AG04450 (cell line): ENCODE measurements at regions not wholly inside any gene's neighbourhood (a gene's known extent, or its start where the extent isn't known, plus 50 kb on each side); places are given as distances from the start of the nearest gene placed in this dataset.

Source experiments
- CTCF ChIA-PET: fragments of 300-600, 350-600 bp; formaldehyde crosslinking; extraction: SDS; loops from one replicate; lab custom pipeline; 2022; ENCODE audit warnings: antibody characterized with exemption, inconsistent platforms; lab: Charles Lee
- POLR2A ChIA-PET: fragments of 350-600 bp; formaldehyde crosslinking; extraction: SDS; loops from one replicate; lab custom pipeline; 2021; ENCODE audit warnings: antibody characterized with exemption, inconsistent platforms; lab: Yijun Ruan, JAX
- DNase-seq: peaks from one replicate; pipeline ENCODE4 v3.0.0-alpha.2; 2011; ENCODE audit warnings: low read depth, low spot score
- H3K27ac ChIP-seq: one replicate; pipeline ENCODE4 v1.5.1; 2012; ENCODE audit warnings: low read depth, low read length, control low read depth
- H3K27me3 ChIP-seq: one replicate; pipeline ENCODE4 v1.6.0; 2012; ENCODE audit warnings: low read length; ENCODE audit not compliant: control insufficient read depth, insufficient read depth
- H3K4me3 ChIP-seq: 2 replicates; pipeline ENCODE4 v1.5.1; 2011; ENCODE audit warnings: mild to moderate bottlenecking, low read depth, low read length, control low read depth
- H3K9me3 ChIP-seq: 2 replicates; pipeline ENCODE4 v1.5.1; 2012; ENCODE audit warnings: low read length; ENCODE audit not compliant: control insufficient read depth, insufficient read depth
- CTCF ChIP-seq: IDR thresholded peaks from 2 replicates; pipeline ENCODE4 v1.5.1; 2011; ENCODE audit warnings: low read depth, low read length, control low read depth, inconsistent platforms

GRCh38 chr4:89486042-89486441 is 178.4 kb upstream of the GPRIN3 start:
- DNase-seq: no peak

GRCh38 chr4:89483833-89484232 is 176.2 kb upstream of the GPRIN3 start:
- CTCF ChIA-PET: interaction anchor here (0.6 to 1.0 kb wide), 2 partner anchors 307 to 387 kb away, joined by 4 read pairs; no protein-coding TSS in a partner anchor
- no peak for DNase-seq

More at GRCh38 chr4:89486042-89486441, 178.4 kb upstream of the GPRIN3 start:
- TF ChIP-seq CTCF: peak; percentile 59
- POLR2A ChIA-PET: no interaction called here
- peaks cover 6% of the 10 kb centered on the region; the same call in 1 of the 2 replicates for H3K9me3 ChIP-seq
- no peak overlapping the region for H3K4me3 ChIP-seq
- H3K27me3 ChIP-seq: no peaks in the 10 kb centered on the region
- CTCF ChIA-PET: interaction anchor here (0.6 to 4.1 kb wide), 39 partner anchors 8 to 425 kb away, joined by 3 to 72 read pairs (median 4); no protein-coding TSS in a partner anchor
- H3K27ac ChIP-seq: no peak overlapping the region

GRCh38 chr4:89482926-89483595 is 175.5 kb upstream of the GPRIN3 start:
- CTCF ChIA-PET: interaction anchor here (0.6 to 1.7 kb wide), 10 partner anchors 9 to 427 kb away, joined by 3 to 10 read pairs (median 4); no protein-coding TSS in a partner anchor
- Histone ChIP-seq H3K4me3 (no peak overlapping the region), H3K27ac (no peak overlapping the region), H3K27me3 (no peaks in the 10 kb centered on the region), H3K9me3 (no peaks in the 10 kb centered on the region)
- no peak for DNase-seq
- POLR2A ChIA-PET: no interaction called here
- TF ChIP-seq CTCF: no peak

More at GRCh38 chr4:89483833-89484232, 176.2 kb upstream of the GPRIN3 start:
- POLR2A ChIA-PET: no interaction called here
- Histone ChIP-seq H3K9me3 (no peaks in the 10 kb centered on the region), H3K27me3 (no peaks in the 10 kb centered on the region), H3K27ac (no peak overlapping the region), H3K4me3 (no peak overlapping the region)
- TF ChIP-seq CTCF: no peak

GRCh38 chr4:89482251-89482650 is 174.7 kb upstream of the GPRIN3 start:
- peak; percentile 36 for TF ChIP-seq CTCF
- ChIA-PET CTCF (interaction anchor here (0.6 to 1.7 kb wide), 10 partner anchors 10 to 428 kb away, joined by 3 to 10 read pairs (median 4); no protein-coding TSS in a partner anchor), POLR2A (no interaction called here)
- H3K9me3 ChIP-seq: no peaks in the 10 kb centered on the region
- H3K4me3 ChIP-seq: no peak overlapping the region
- H3K27me3 ChIP-seq: no peaks in the 10 kb centered on the region
- H3K27ac ChIP-seq: no peak overlapping the region
- no peak for DNase-seq

- H3K9me3 ChIP-seq: no peaks in the 10 kb centered on the region
- POLR2A ChIA-PET: no interaction called here
- H3K27ac ChIP-seq: peak overlapping the region; percentile 71
- TF ChIP-seq CTCF: no peak
- H3K4me3 ChIP-seq: peak overlapping the region; percentile 17
- no peaks in the 10 kb centered on the region for H3K27me3 ChIP-seq
- CTCF ChIA-PET: interaction anchor here (1.1 kb wide), 1 partner anchor 16 kb away, joined by 3 read pairs; no protein-coding TSS in a partner anchor
- DNase-seq: peak; percentile 77
These were observed 162.4 kb upstream of the GPRIN3 start for GRCh38 chr4:89469930-89470375.
